ENCODE measurements at regions not wholly inside any gene's neighbourhood (a gene's known extent, or its start where the extent isn't known, plus 50 kb on each side); places are given as distances from the start of the nearest gene placed in this dataset.

DNA sequence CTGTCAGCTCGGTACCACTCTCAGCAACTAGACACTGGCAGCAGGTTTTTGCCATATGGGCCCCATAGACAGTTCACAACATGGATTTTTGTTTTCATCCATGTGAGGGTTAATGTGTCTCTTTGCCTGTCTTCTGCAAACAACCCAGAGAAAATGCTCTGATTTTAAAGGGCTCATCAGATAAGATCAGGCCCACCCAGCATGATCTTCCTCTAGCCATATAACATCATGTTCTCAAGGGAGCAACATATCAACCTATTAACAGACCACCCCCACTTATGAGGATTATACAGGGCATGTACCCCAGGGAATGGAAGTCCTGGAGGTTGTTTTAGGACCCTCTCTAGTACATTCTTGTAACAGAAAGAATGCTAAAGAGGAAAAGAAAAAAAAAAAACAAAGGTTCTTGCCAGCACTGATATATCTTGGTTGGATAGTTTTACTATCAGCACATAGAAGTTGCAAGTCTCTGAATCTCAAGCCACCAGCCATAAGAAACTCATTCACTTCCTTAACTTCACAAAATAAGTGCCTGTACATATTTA is 1015.1 kb downstream of the TLE4 start:
- Histone ChIP-seq H3K4me1 (no peaks in the 10 kb centered on the region), H3K9me3 (no peaks in the 10 kb centered on the region), H3K27me3 (no peaks in the 10 kb centered on the region), H3K36me3 (no peaks in the 10 kb centered on the region), H3K27ac (no peak overlapping the region), H3K4me3 (no peak overlapping the region)
- ATAC-seq, result no peak
- 100% methylated on average over 1 of the region's 1 CpG for WGBS, 2 donors (ENCODE audit: low coverage in 1 of 2)
- TF ChIP-seq, protein P1, sequence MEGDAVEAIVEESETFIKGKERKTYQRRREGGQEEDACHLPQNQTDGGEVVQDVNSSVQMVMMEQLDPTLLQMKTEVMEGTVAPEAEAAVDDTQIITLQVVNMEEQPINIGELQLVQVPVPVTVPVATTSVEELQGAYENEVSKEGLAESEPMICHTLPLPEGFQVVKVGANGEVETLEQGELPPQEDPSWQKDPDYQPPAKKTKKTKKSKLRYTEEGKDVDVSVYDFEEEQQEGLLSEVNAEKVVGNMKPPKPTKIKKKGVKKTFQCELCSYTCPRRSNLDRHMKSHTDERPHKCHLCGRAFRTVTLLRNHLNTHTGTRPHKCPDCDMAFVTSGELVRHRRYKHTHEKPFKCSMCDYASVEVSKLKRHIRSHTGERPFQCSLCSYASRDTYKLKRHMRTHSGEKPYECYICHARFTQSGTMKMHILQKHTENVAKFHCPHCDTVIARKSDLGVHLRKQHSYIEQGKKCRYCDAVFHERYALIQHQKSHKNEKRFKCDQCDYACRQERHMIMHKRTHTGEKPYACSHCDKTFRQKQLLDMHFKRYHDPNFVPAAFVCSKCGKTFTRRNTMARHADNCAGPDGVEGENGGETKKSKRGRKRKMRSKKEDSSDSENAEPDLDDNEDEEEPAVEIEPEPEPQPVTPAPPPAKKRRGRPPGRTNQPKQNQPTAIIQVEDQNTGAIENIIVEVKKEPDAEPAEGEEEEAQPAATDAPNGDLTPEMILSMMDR (IDR thresholded peaks at IDR 0.05), result no peak
- no peak for TF ChIP-seq POLR2AphosphoS5 (IDR thresholded peaks at IDR 0.05)
- TF ChIP-seq EP300 (IDR thresholded peaks at IDR 0.05), result no peak
- no peak for TF ChIP-seq POLR2A (IDR thresholded peaks at IDR 0.05)

DNA sequence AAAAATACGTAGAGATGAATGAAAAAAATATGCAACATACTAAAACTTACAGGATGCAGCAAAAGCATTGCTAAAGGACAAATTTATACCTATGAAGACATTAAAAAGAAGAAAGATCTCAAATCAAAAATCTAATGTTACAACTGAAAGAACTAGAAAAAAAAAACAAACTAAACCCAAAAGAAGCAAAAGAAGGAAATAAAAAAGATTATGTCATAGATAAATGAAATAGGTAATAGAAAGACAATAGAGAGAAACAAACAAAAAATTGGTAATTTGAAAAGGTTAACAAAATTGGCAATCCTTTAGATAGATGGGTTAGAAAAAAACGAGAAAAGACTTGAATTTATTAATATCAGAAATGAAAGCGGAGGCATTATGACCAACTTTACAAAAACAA is 1000.2 kb downstream of the TLE4 start:
- no peak for TF ChIP-seq POLR2A (IDR thresholded peaks at IDR 0.05)
- TF ChIP-seq, protein P1 (IDR thresholded peaks at IDR 0.05), result no peak
- TF ChIP-seq EP300 (IDR thresholded peaks at IDR 0.05), result no peak
- TF ChIP-seq POLR2AphosphoS5 (IDR thresholded peaks at IDR 0.05), result no peak
- H3K4me3 ChIP-seq, result no peak overlapping the region
- H3K27ac ChIP-seq, result no peak overlapping the region
- peaks cover 0 to 28% (median 0%) of the 10 kb centered on the region in 3 donors for H3K9me3 ChIP-seq
- 72 to 77% methylated on average over 3 of the region's 3 CpGs for WGBS, 2 donors (ENCODE audit: low coverage in 1 of 2)
- ATAC-seq, result no peak
- H3K36me3 ChIP-seq, result no peaks in the 10 kb centered on the region
- H3K4me1 ChIP-seq, result no peaks in the 10 kb centered on the region
- no peaks in the 10 kb centered on the region for H3K27me3 ChIP-seq

DNA sequence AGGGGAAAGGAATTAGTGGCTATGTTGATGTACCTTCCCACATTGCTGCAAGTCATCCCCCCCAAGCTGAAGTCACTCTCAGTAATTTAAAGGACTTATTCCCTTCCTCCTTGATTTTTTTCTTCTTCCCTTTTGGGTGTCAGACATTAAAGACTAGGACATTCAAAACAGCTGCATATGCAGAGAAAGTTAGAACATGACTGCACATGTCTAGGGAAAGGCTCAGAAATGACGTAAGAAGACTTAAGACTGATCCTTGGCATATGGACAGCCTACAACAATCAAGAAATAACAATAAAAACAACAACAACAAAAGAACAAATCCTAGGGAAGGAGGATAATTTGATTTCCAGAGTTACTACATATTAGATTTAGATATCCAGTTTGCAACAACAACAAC is 997.5 kb downstream of the TLE4 start:
- 82 to 100% methylated on average over 1 of the region's 1 CpG for WGBS, 2 donors (ENCODE audit: low coverage in 1 of 2)
- ATAC-seq, result no peak

DNA sequence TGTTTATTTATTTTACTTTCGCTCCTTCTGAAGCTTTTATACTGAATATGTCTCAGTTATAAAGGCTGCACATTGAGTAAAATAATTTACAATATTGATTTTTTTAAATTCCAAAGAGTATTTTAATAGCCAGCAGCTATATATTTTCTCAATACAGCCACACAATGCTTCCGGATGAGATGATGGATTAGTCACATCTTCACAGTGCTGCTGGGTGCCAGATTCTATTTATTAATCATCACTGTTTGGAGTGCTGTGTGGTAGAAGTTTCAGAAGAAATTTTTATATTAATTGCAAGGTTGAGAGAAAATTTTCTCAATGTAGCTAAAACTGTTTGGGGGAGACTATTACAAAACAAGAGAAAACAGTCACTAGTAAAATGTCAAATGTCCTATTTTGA is 989.8 kb downstream of the TLE4 start:
- TF ChIP-seq, protein P1 (IDR thresholded peaks at IDR 0.05), result no peak
- no peak for TF ChIP-seq POLR2A (IDR thresholded peaks at IDR 0.05)
- TF ChIP-seq POLR2AphosphoS5 (IDR thresholded peaks at IDR 0.05), result no peak
- TF ChIP-seq EP300 (IDR thresholded peaks at IDR 0.05), result no peak
- H3K9me3 ChIP-seq, result no peaks in the 10 kb centered on the region
- no peak overlapping the region for H3K4me3 ChIP-seq
- H3K27me3 ChIP-seq, result no peaks in the 10 kb centered on the region
- no peak overlapping the region for H3K27ac ChIP-seq
- no peaks in the 10 kb centered on the region for H3K4me1 ChIP-seq
- WGBS, 2 donors (ENCODE audit: low coverage in 1 of 2), result 65 to 67% methylated on average over 2 of the region's 2 CpGs
- no peaks in the 10 kb centered on the region for H3K36me3 ChIP-seq
- ATAC-seq, result no peak

More for the DNA sequence above, 997.5 kb downstream of the TLE4 start:
- H3K36me3 ChIP-seq, result no peaks in the 10 kb centered on the region
- TF ChIP-seq, protein P1 (IDR thresholded peaks at IDR 0.05), result no peak
- TF ChIP-seq EP300 (IDR thresholded peaks at IDR 0.05) (no peak), POLR2A (IDR thresholded peaks at IDR 0.05) (no peak), POLR2AphosphoS5 (IDR thresholded peaks at IDR 0.05) (no peak)
- H3K4me3 ChIP-seq, result no peak overlapping the region
- no peaks in the 10 kb centered on the region for H3K4me1 ChIP-seq
- H3K9me3 ChIP-seq, result peaks cover 0 to 27% (median 0%) of the 10 kb centered on the region in 3 donors
- H3K27ac ChIP-seq, result no peak overlapping the region
- no peaks in the 10 kb centered on the region for H3K27me3 ChIP-seq

DNA sequence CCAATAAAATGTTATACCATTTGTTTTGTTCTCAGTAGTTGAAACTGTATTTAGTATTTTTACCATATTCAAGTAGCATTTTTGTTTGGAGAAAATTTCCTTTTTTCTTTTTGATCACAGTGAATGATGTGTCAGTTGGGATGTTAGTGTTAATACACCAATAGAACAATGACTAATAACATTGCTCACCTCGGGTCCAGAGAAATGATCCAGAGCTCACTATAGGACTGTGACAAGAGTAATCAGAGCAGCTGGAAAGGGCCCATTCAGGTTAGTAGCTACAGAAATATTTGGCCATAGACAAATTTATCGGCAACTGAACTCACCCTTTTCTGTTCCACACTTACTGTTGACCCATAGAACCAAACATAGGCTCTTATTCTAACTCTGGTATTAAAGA is 989.2 kb downstream of the TLE4 start:
- Histone ChIP-seq H3K27me3 (no peaks in the 10 kb centered on the region), H3K4me3 (no peak overlapping the region), H3K27ac (no peak overlapping the region), H3K4me1 (no peaks in the 10 kb centered on the region), H3K9me3 (no peaks in the 10 kb centered on the region), H3K36me3 (no peaks in the 10 kb centered on the region)
- no peak for ATAC-seq
- 60 to 67% methylated on average over 2 of the region's 2 CpGs for WGBS, 2 donors (ENCODE audit: low coverage in 1 of 2)
- TF ChIP-seq POLR2A (IDR thresholded peaks at IDR 0.05) (no peak), EP300 (IDR thresholded peaks at IDR 0.05) (no peak), POLR2AphosphoS5 (IDR thresholded peaks at IDR 0.05) (no peak)
- TF ChIP-seq, protein P1 (IDR thresholded peaks at IDR 0.05), result no peak
